ENCODE measurements at regions not wholly inside any gene's neighbourhood (a gene's known extent, or its start where the extent isn't known, plus 50 kb on each side); places are given as distances from the start of the nearest gene placed in this dataset.

GRCh38 chr1:201746156-201746555, 82.8 kb upstream of the IPO9 start:
- no peak for DNase-seq (ENCODE audit: low read depth, low spot score)

GRCh38 chr1:201747261-201747660, 81.7 kb upstream of the IPO9 start:
- no peak for DNase-seq (ENCODE audit: low read depth, low spot score)

GRCh38 chr1:201748335-201748734, 80.6 kb upstream of the IPO9 start:
- DNase-seq (ENCODE audit: low read depth, low spot score), result peak; percentile 66

GRCh38 chr1:201749059-201749690, 79.8 kb upstream of the IPO9 start:
- DNase-seq (ENCODE audit: low read depth, low spot score), result no peak

GRCh38 chr1:201750120-201750519, 78.8 kb upstream of the IPO9 start:
- no peak for DNase-seq (ENCODE audit: low read depth, low spot score)

GRCh38 chr1:201750934-201751333, 78.0 kb upstream of the IPO9 start:
- DNase-seq (ENCODE audit: low read depth, low spot score), result peak; percentile 71

GRCh38 chr1:201751872-201752271, 77.1 kb upstream of the IPO9 start:
- no peak for DNase-seq (ENCODE audit: low read depth, low spot score)

- DNase-seq (ENCODE audit: low read depth, low spot score), result no peak
Observed at GRCh38 chr1:201752333-201752732, 76.6 kb upstream of the IPO9 start.

- DNase-seq (ENCODE audit: low read depth, low spot score), result no peak
Observed at GRCh38 chr1:201753492-201753891, 75.5 kb upstream of the IPO9 start.

GRCh38 chr1:201754353-201754752, 74.6 kb upstream of the IPO9 start:
- no peak for DNase-seq (ENCODE audit: low read depth, low spot score)

GRCh38 chr1:201755200-201755599, 73.8 kb upstream of the IPO9 start:
- DNase-seq (ENCODE audit: low read depth, low spot score), result no peak

GRCh38 chr1:201756406-201756805, 72.6 kb upstream of the IPO9 start:
- no peak for DNase-seq (ENCODE audit: low read depth, low spot score)

GRCh38 chr1:201758499-201759050, 70.4 kb upstream of the IPO9 start:
- DNase-seq (ENCODE audit: low read depth, low spot score), result no peak

- no peak for DNase-seq (ENCODE audit: low read depth, low spot score)
Observed at GRCh38 chr1:201759194-201759815, 69.7 kb upstream of the IPO9 start.

GRCh38 chr1:201760516-201760915, 68.4 kb upstream of the IPO9 start:
- DNase-seq (ENCODE audit: low read depth, low spot score), result no peak

GRCh38 chr1:201761178-201761577, 67.8 kb upstream of the IPO9 start:
- no peak for DNase-seq (ENCODE audit: low read depth, low spot score)

GRCh38 chr1:201761871-201762270, 67.1 kb upstream of the IPO9 start:
- no peak for DNase-seq (ENCODE audit: low read depth, low spot score)

GRCh38 chr1:201762381-201762780, 66.6 kb upstream of the IPO9 start:
- no peak for DNase-seq (ENCODE audit: low read depth, low spot score)

GRCh38 chr1:201763455-201764140, 65.4 kb upstream of the IPO9 start:
- DNase-seq (ENCODE audit: low read depth, low spot score), result no peak

GRCh38 chr1:201764166-201764565, 64.8 kb upstream of the IPO9 start:
- DNase-seq (ENCODE audit: low read depth, low spot score), result no peak

GRCh38 chr1:201764579-201764978, 64.4 kb upstream of the IPO9 start:
- DNase-seq (ENCODE audit: low read depth, low spot score), result no peak

GRCh38 chr1:201766131-201766866, 62.7 kb upstream of the IPO9 start:
- no peak for DNase-seq (ENCODE audit: low read depth, low spot score)
